GM23338 (cell line): ENCODE measurements at regions not wholly inside any gene's neighbourhood (a gene's known extent, or its start where the extent isn't known, plus 50 kb on each side); places are given as distances from the start of the nearest gene placed in this dataset.

ENCODE experiments used
- ATAC-seq: fragments of 200-7000 bp; cut with Tn5 transposase; 3 replicates; pipeline ENCODE4 v1.9.1; 2020
- DNase-seq: peaks from one replicate; pipeline ENCODE4 v3.0.0-alpha.2; 2015; ENCODE audit warnings: low spot score
- H2AFZ ChIP-seq: fragments of 200-600 bp; sonication (generic); 2 replicates; pipeline ENCODE4 v1.8.0; 2016; ENCODE audit warnings: antibody characterized with exemption, mild to moderate bottlenecking, moderate library complexity
- H3F3A ChIP-seq: fragments of 200-600 bp; sonication (generic); replicated peaks from 2 replicates; pipeline ENCODE4 v1.8.0; 2017; ENCODE audit warnings: antibody characterized with exemption, mixed run types, low read depth
- H3K27ac ChIP-seq: fragments of 200-600 bp; sonication (generic); 2 replicates; pipeline ENCODE4 v1.6.1; 2016; ENCODE audit warnings: low read depth
- H3K27me3 ChIP-seq: fragments of 200-600 bp; sonication (generic); 2 replicates; pipeline ENCODE4 v1.8.0; 2016; ENCODE audit warnings: mild to moderate bottlenecking, mixed run types, moderate library complexity; ENCODE audit not compliant: insufficient read depth
- H3K36me3 ChIP-seq: fragments of 200-600 bp; sonication (generic); 2 replicates; pipeline ENCODE4 v1.8.0; 2016; ENCODE audit warnings: mild to moderate bottlenecking; ENCODE audit not compliant: insufficient read depth
- H3K4me1 ChIP-seq: fragments of 200-600 bp; sonication (generic); 2 replicates; pipeline ENCODE4 v1.8.0; 2016; ENCODE audit warnings: mild to moderate bottlenecking, moderate library complexity; ENCODE audit not compliant: insufficient read depth
- H3K4me2 ChIP-seq: fragments of 200-600 bp; sonication (generic); 2 replicates; pipeline ENCODE4 v1.7.1; 2017; ENCODE audit warnings: mixed run types
- H3K4me3 ChIP-seq: fragments of 200-600 bp; sonication (generic); 2 replicates; pipeline ENCODE4 v1.6.1; 2016; ENCODE audit warnings: mixed run types
- H3K79me2 ChIP-seq: fragments of 200-600 bp; sonication (generic); replicated peaks from 2 replicates; pipeline ENCODE4 v1.8.0; 2017; ENCODE audit warnings: mild to moderate bottlenecking; ENCODE audit not compliant: insufficient read depth
- H3K9me2 ChIP-seq: fragments of 200-600 bp; sonication (generic); 2 replicates; pipeline ENCODE4 v1.8.0; 2017; ENCODE audit not compliant: insufficient read depth
- H4K20me1 ChIP-seq: fragments of 200-600 bp; sonication (generic); replicated peaks from 2 replicates; pipeline ENCODE4 v1.8.0; 2017; ENCODE audit warnings: mild to moderate bottlenecking; ENCODE audit not compliant: insufficient read depth
- H3K27ac Mint-ChIP-seq: 2 replicates; pipeline ENCODE4 v1.8.0; 2020; ENCODE audit warnings: inconsistent platforms, mild to moderate bottlenecking, moderate library complexity, mixed read lengths
- H3K27me3 Mint-ChIP-seq: 3 replicates; pipeline ENCODE4 v1.8.0; 2022; ENCODE audit warnings: low read depth, mild to moderate bottlenecking, moderate library complexity, mixed read lengths, inconsistent platforms; ENCODE audit not compliant: insufficient read depth, poor library complexity
- H3K36me3 Mint-ChIP-seq: 3 replicates; pipeline ENCODE4 v1.8.0; 2021; ENCODE audit warnings: low read depth, mild to moderate bottlenecking, inconsistent platforms, moderate library complexity, mixed read lengths
- H3K4me1 Mint-ChIP-seq: 3 replicates; pipeline ENCODE4 v1.8.0; 2020; ENCODE audit warnings: mild to moderate bottlenecking, inconsistent platforms, mixed read lengths
- H3K4me3 Mint-ChIP-seq: 3 replicates; pipeline ENCODE4 v1.8.0; 2021; ENCODE audit warnings: moderate library complexity, mild to moderate bottlenecking, inconsistent platforms, mixed read lengths
- H3K9me3 Mint-ChIP-seq: 3 replicates; pipeline ENCODE4 v1.8.0; 2020; ENCODE audit warnings: moderate library complexity, mild to moderate bottlenecking, inconsistent platforms, mixed read lengths
- CREB1 ChIP-seq: fragments of 250-450 bp; sonication (Bioruptor Pico); IDR thresholded peaks from 2 replicates; pipeline ENCODE4 v1.5.0; 2020; ENCODE audit warnings: low read depth, mild to moderate bottlenecking, moderate library complexity
- CTCF ChIP-seq, 2 experiments: fragments of 200-600 bp in 1 of 2; sonication (generic) in 1 of 2; conservative IDR thresholded peaks; 2 replicates each; pipeline versions ENCODE4 v1.5.1 to v1.6.1; 2016 to 2017; ENCODE audit warnings: antibody characterized with exemption in 2 of 2, low read depth in 2 of 2, mild to moderate bottlenecking in 2 of 2, moderate library complexity in 1 of 2
- ETS1 ChIP-seq: IDR thresholded peaks from 2 replicates; pipeline ENCODE4 v1.6.1; 2016; ENCODE audit warnings: antibody characterized with exemption
- EZH2 ChIP-seq: fragments of 200-600 bp; sonication (generic); IDR thresholded peaks from one replicate; pipeline ENCODE4 v1.8.0; 2017; ENCODE audit warnings: antibody characterized with exemption, mild to moderate bottlenecking, low read depth; ENCODE audit not compliant: unreplicated experiment
- EZH2phosphoT487 ChIP-seq: fragments of 200-600 bp; sonication (generic); IDR thresholded peaks from one replicate; pipeline ENCODE4 v1.8.1; 2018; ENCODE audit warnings: antibody characterized with exemption; ENCODE audit not compliant: unreplicated experiment
- JUNB ChIP-seq: IDR thresholded peaks from one replicate; pipeline ENCODE4 v1.6.1; 2016; ENCODE audit warnings: antibody characterized with exemption; ENCODE audit not compliant: unreplicated experiment
- NANOG ChIP-seq: IDR thresholded peaks from 2 replicates; pipeline ENCODE4 v1.6.1; 2016; ENCODE audit warnings: antibody characterized with exemption, borderline replicate concordance
- POLR2AphosphoS5 ChIP-seq: IDR thresholded peaks from 2 replicates; pipeline ENCODE4 v1.6.1; 2016; ENCODE audit warnings: antibody characterized with exemption, low read depth
- STAT1 ChIP-seq: IDR thresholded peaks from one replicate; pipeline ENCODE4 v1.6.1; 2016; ENCODE audit warnings: antibody characterized with exemption; ENCODE audit not compliant: unreplicated experiment
- ZNF114 ChIP-seq: fragments of 250-450 bp; sonication (Bioruptor Pico); IDR thresholded peaks from 2 replicates; pipeline ENCODE4 v1.5.0; 2020; ENCODE audit warnings: mild to moderate bottlenecking, moderate library complexity
- ZNF331 ChIP-seq: fragments of 250-450 bp; sonication (Bioruptor Pico); IDR thresholded peaks from 2 replicates; pipeline ENCODE4 v1.5.0; 2020; ENCODE audit warnings: low read depth, mild to moderate bottlenecking, moderate library complexity
- ZNF462 ChIP-seq: fragments of 250-450 bp; sonication (Bioruptor Pico); IDR thresholded peaks from 2 replicates; pipeline ENCODE4 v1.5.0; 2020; ENCODE audit warnings: mild to moderate bottlenecking, moderate library complexity

GRCh38 chrX:96568071-96568470, 116.6 kb upstream of the DIAPH2 start (continued):
- TF ChIP-seq ZNF462 (no peak), CTCF (conservative IDR thresholded peaks at IDR 0.05; ENCODE audit: low read depth in 2 of 2) (no peak), CREB1 (CRISPR knock-in tag) (no peak), ZNF114 (no peak), STAT1 (no peak), EZH2 (no peak), JUNB (no peak)

- no peak for ATAC-seq
- H3K4me1 Mint-ChIP-seq, result no peaks in the 10 kb centered on the region
- no peak overlapping the region for H3K4me3 ChIP-seq
- no peaks in the 10 kb centered on the region for H3K27me3 ChIP-seq
- no peaks in the 10 kb centered on the region for H3K79me2 ChIP-seq
- H2AFZ ChIP-seq, result no peak overlapping the region
- H3F3A ChIP-seq, result no peaks in the 10 kb centered on the region
- DNase-seq, result no peak
- H3K9me2 ChIP-seq, result no peaks in the 10 kb centered on the region
- H3K36me3 ChIP-seq, result no peaks in the 10 kb centered on the region
- H3K4me3 Mint-ChIP-seq, result no peak overlapping the region
- no peaks in the 10 kb centered on the region for H4K20me1 ChIP-seq
- no peaks in the 10 kb centered on the region for H3K4me1 ChIP-seq
- peaks cover 3% of the 10 kb centered on the region; the same call in 2 of the 3 replicates for H3K9me3 Mint-ChIP-seq
- H3K27ac Mint-ChIP-seq, result no peak overlapping the region
- H3K27me3 Mint-ChIP-seq, result peaks cover 3% of the 10 kb centered on the region
- H3K36me3 Mint-ChIP-seq, result no peaks in the 10 kb centered on the region
- H3K27ac ChIP-seq, result no peak overlapping the region
- no peak overlapping the region for H3K4me2 ChIP-seq
- TF ChIP-seq CREB1 (CRISPR knock-in tag), result no peak
- TF ChIP-seq EZH2, result no peak
- TF ChIP-seq ETS1, result no peak
- no peak for TF ChIP-seq ZNF331 (CRISPR knock-in tag)
- TF ChIP-seq NANOG, result no peak
- no peak for TF ChIP-seq EZH2phosphoT487
- no peak for TF ChIP-seq STAT1
- TF ChIP-seq CTCF (conservative IDR thresholded peaks at IDR 0.05; ENCODE audit: low read depth in 2 of 2), result no peak
- no peak for TF ChIP-seq POLR2AphosphoS5
These were observed 115.6 kb upstream of the DIAPH2 start for GRCh38 chrX:96569034-96569433.
